ENCODE measurements at regions not wholly inside any gene's neighbourhood (a gene's known extent, or its start where the extent isn't known, plus 50 kb on each side); places are given as distances from the start of the nearest gene placed in this dataset.

- POLR2A ChIA-PET (ENCODE audit: unreplicated experiment), result no interaction called here
Measured at GRCh38 chr4:188722911-188723310, 583.7 kb downstream of the TRIML1 start.

More at GRCh38 chr4:188722911-188723310, 583.7 kb downstream of the TRIML1 start:
- no TSS peak for BruUV-seq (replicated peaks)
- H4K20me1 ChIP-seq (ENCODE audit: insufficient read depth, low read length), result no peaks in the 10 kb centered on the region
- dilution Hi-C loops (cut with HindIII; ENCODE audit: low sequenced_read_pairs, unreplicated experiment) (no loop called here), intact Hi-C loops (cut with micrococcal nuclease) (loop anchor here (5.0 kb wide), 1 partner anchor 479 kb away; no protein-coding TSS in a partner anchor), in situ Hi-C loops (cut with MboI; ENCODE audit: low sequenced_read_pairs) (no loop called here)
- H3K4me3 ChIP-seq (ENCODE audit: insufficient read depth, low read depth, low read length), result no peak overlapping the region
- DNase-seq, result peak; percentile 22
- peak; percentile 40 for ATAC-seq (ENCODE audit: low read depth)
- no peak overlapping the region for H2AK5ac ChIP-seq (ENCODE audit: low read depth, low read length)
- H3K23ac ChIP-seq (ENCODE audit: low read depth, low read length), result no peak overlapping the region
- H3K79me1 ChIP-seq (ENCODE audit: low read depth in 1 of 2, low read length in 2 of 2), result no peaks in the 10 kb centered on the region
- H3K36me3 ChIP-seq (ENCODE audit: control insufficient read depth, insufficient read depth, low read length), result no peaks in the 10 kb centered on the region
- no peaks in the 10 kb centered on the region for H3K27me3 ChIP-seq (ENCODE audit: control insufficient read depth, insufficient read depth, low read length)
- H2BK20ac ChIP-seq (ENCODE audit: low read depth, low read length), result no peak overlapping the region
- no peak overlapping the region for H4K8ac ChIP-seq (ENCODE audit: low read depth in 2 of 2, low read length in 2 of 2)
- no peak overlapping the region for H3K4ac ChIP-seq (ENCODE audit: low read depth, low read length)
- no peak overlapping the region for H4K5ac ChIP-seq (ENCODE audit: low read depth, low read length)
- no peak overlapping the region for H2AFZ ChIP-seq (replicated peaks; ENCODE audit: low read length, poor library complexity)
- no peak overlapping the region for H3K9ac ChIP-seq (ENCODE audit: low read depth, low read length)
- no peak overlapping the region for H3K18ac ChIP-seq (ENCODE audit: low read depth, low read length)
- H3K4me1 ChIP-seq (ENCODE audit: control insufficient read depth, insufficient read depth, low read length), result no peaks in the 10 kb centered on the region
- no peak overlapping the region for H3K14ac ChIP-seq (replicated peaks; ENCODE audit: low read depth, low read length)
- H3K56ac ChIP-seq (ENCODE audit: extremely low read depth, insufficient read depth, low read length), result no peak overlapping the region
- no peak overlapping the region for H3K27ac ChIP-seq (ENCODE audit: insufficient read depth, low read length)
- H2BK5ac ChIP-seq (ENCODE audit: low read depth, low read length, poor library complexity, severe bottlenecking), result peak overlapping the region; percentile 41
- H4K91ac ChIP-seq (ENCODE audit: insufficient read depth, low read depth, low read length), result no peak overlapping the region
- no peak overlapping the region for H3K4me2 ChIP-seq (ENCODE audit: low read depth, low read length)
- CTCF ChIA-PET, result no interaction called here
- H3K9me3 ChIP-seq (ENCODE audit: control insufficient read depth, insufficient read depth, low read length), result peaks cover 2% of the 10 kb centered on the region; the same call in 1 of the 2 replicates
- H2BK15ac ChIP-seq (ENCODE audit: low read depth, low read length), result no peak overlapping the region
- no peak overlapping the region for H2BK120ac ChIP-seq (ENCODE audit: low read depth, low read length)
- no peak overlapping the region for H2AK9ac ChIP-seq (replicated peaks; ENCODE audit: low read depth, low read length, poor library complexity)
- peaks cover 3% of the 10 kb centered on the region; the same call in 1 of the 2 replicates for H3K9me1 ChIP-seq (ENCODE audit: insufficient read depth, low read length)
- no peak for TF ChIP-seq MAZ (IDR thresholded peaks at IDR 0.05; ENCODE audit: borderline replicate concordance, low read depth, low read length)
- no peak for TF ChIP-seq MXI1 (IDR thresholded peaks at IDR 0.05; ENCODE audit: borderline replicate concordance, low read depth, low read length)
- no peak for TF ChIP-seq SMC3 (IDR thresholded peaks at IDR 0.05; ENCODE audit: low read depth, low read length)
- TF ChIP-seq NFE2L2 (IDR thresholded peaks at IDR 0.05; ENCODE audit: low read depth, low read length), result no peak
- TF ChIP-seq CTCF (conservative IDR thresholded peaks at IDR 0.05; ENCODE audit: low read depth, low read length), result no peak
- TF ChIP-seq POLR2A (IDR thresholded peaks at IDR 0.05; ENCODE audit: low read depth, low read length), result no peak
- TF ChIP-seq FOS (IDR thresholded peaks at IDR 0.05; ENCODE audit: low read depth, low read length), result no peak
- no peak for TF ChIP-seq RFX5 (IDR thresholded peaks at IDR 0.05; ENCODE audit: low read depth, low read length)
- no peak for TF ChIP-seq CHD1 (IDR thresholded peaks at IDR 0.05; ENCODE audit: low read depth, low read length)
- no peak for TF ChIP-seq USF2 (IDR thresholded peaks at IDR 0.05; ENCODE audit: low read depth, low read length)
- no peak for TF ChIP-seq BHLHE40 (IDR thresholded peaks at IDR 0.05; ENCODE audit: low read depth, low read length)
- no peak for TF ChIP-seq RAD21 (IDR thresholded peaks at IDR 0.05; ENCODE audit: low read length)
- no peak for TF ChIP-seq CEBPB (IDR thresholded peaks at IDR 0.05; ENCODE audit: low read depth, low read length)
- no peak for TF ChIP-seq RCOR1 (IDR thresholded peaks at IDR 0.05; ENCODE audit: insufficient replicate concordance, low read length)
- TF ChIP-seq MAFK (IDR thresholded peaks at IDR 0.05; ENCODE audit: low read depth, low read length), result no peak
- TF ChIP-seq ELK1 (IDR thresholded peaks at IDR 0.05; ENCODE audit: borderline replicate concordance, low read depth, low read length), result no peak

All from IMR-90 (cell line).